HG03280 (cell line): ENCODE measurements at regions not wholly inside any gene's neighbourhood (a gene's known extent, or its start where the extent isn't known, plus 50 kb on each side); places are given as distances from the start of the nearest gene placed in this dataset.

ENCODE experiments used
- ATAC-seq: cut with Tn5 transposase; IDR thresholded peaks from one replicate; pipeline ENCODE4 v1.9.1; 2021; ENCODE audit warnings: mild to moderate bottlenecking, moderate library complexity; ENCODE audit not compliant: unreplicated experiment

- no peak for ATAC-seq
These were observed 285.8 kb downstream of the FGF9 start for GRCh38 chr13:21956666-21957065.

- no peak for ATAC-seq
These were observed 287.0 kb downstream of the FGF9 start for GRCh38 chr13:21957833-21958232.

GRCh38 chr13:21960108-21960507, 289.2 kb downstream of the FGF9 start:
- no peak for ATAC-seq

- ATAC-seq = no peak
These were observed 293.8 kb downstream of the FGF9 start for GRCh38 chr13:21964686-21965085.

- no peak for ATAC-seq
These were observed 294.2 kb downstream of the FGF9 start for GRCh38 chr13:21965095-21965494.

- ATAC-seq = no peak
These were observed 295.1 kb downstream of the FGF9 start for GRCh38 chr13:21966014-21966413.

- ATAC-seq = no peak
These were observed 297.0 kb downstream of the FGF9 start for GRCh38 chr13:21967871-21968270.

GRCh38 chr13:21970172-21970571, 299.3 kb downstream of the FGF9 start:
- no peak for ATAC-seq

- no peak for ATAC-seq
These were observed 300.0 kb downstream of the FGF9 start for GRCh38 chr13:21970918-21971317.

GRCh38 chr13:21971662-21972621, 301.1 kb downstream of the FGF9 start:
- ATAC-seq = no peak

- ATAC-seq = no peak
These were observed 302.7 kb downstream of the FGF9 start for GRCh38 chr13:21973437-21974125.

- ATAC-seq = no peak
These were observed 303.9 kb downstream of the FGF9 start for GRCh38 chr13:21974741-21975140.

GRCh38 chr13:21976159-21976558, 305.3 kb downstream of the FGF9 start:
- no peak for ATAC-seq

GRCh38 chr13:21979161-21979806, 308.4 kb downstream of the FGF9 start:
- no peak for ATAC-seq

GRCh38 chr13:21980049-21980448, 309.2 kb downstream of the FGF9 start:
- ATAC-seq = no peak

GRCh38 chr13:21984156-21984555, 313.3 kb downstream of the FGF9 start:
- ATAC-seq = no peak

GRCh38 chr13:21986602-21987001, 315.7 kb downstream of the FGF9 start:
- ATAC-seq = no peak

GRCh38 chr13:21987793-21988192, 316.9 kb downstream of the FGF9 start:
- ATAC-seq = no peak

- no peak for ATAC-seq
These were observed 317.8 kb downstream of the FGF9 start for GRCh38 chr13:21988624-21989023.

GRCh38 chr13:21996049-21996448, 325.2 kb downstream of the FGF9 start:
- no peak for ATAC-seq

GRCh38 chr13:21997726-21998125, 326.9 kb downstream of the FGF9 start:
- no peak for ATAC-seq
